Mesendoderm (in vitro differentiated cells): ENCODE measurements at regions not wholly inside any gene's neighbourhood (a gene's known extent, or its start where the extent isn't known, plus 50 kb on each side); places are given as distances from the start of the nearest gene placed in this dataset.

ENCODE experiments used
- DNase-seq: peaks from one replicate; pipeline ENCODE4 v3.0.0; 2013
- H2AK5ac ChIP-seq: 2 replicates; pipeline ENCODE4 v1.6.1; 2013; ENCODE audit warnings: low read length, inconsistent platforms
- H2BK120ac ChIP-seq: 2 replicates; pipeline ENCODE4 v1.6.1; 2013; ENCODE audit warnings: low read depth, mild to moderate bottlenecking, low read length, moderate library complexity, mixed read lengths
- H2BK15ac ChIP-seq: replicated peaks from 2 replicates; pipeline ENCODE4 v1.6.1; 2013; ENCODE audit warnings: low read depth, mild to moderate bottlenecking, moderate library complexity
- H2BK5ac ChIP-seq: 2 replicates; pipeline ENCODE4 v1.6.1; 2013; ENCODE audit warnings: low read length, inconsistent platforms
- H3K18ac ChIP-seq: 2 replicates; pipeline ENCODE4 v1.6.1; 2013; ENCODE audit warnings: mild to moderate bottlenecking, low read length, mixed read lengths
- H3K23ac ChIP-seq: one replicate; pipeline ENCODE4 v1.6.1; 2013; ENCODE audit warnings: low read length
- H3K27ac ChIP-seq: 2 replicates; pipeline ENCODE4 v1.5.1; 2013; ENCODE audit warnings: low read depth, mild to moderate bottlenecking, inconsistent platforms, low read length, moderate library complexity
- H3K27me3 ChIP-seq: 2 replicates; pipeline ENCODE4 v1.6.1; 2013; ENCODE audit warnings: low read length, control low read depth, mild to moderate bottlenecking, inconsistent platforms; ENCODE audit not compliant: insufficient read depth, poor library complexity
- H3K36me3 ChIP-seq: 2 replicates; pipeline ENCODE4 v1.6.1; 2013; ENCODE audit warnings: low read length, inconsistent platforms; ENCODE audit not compliant: control insufficient read depth, insufficient read depth
- H3K4ac ChIP-seq: one replicate; pipeline ENCODE4 v1.6.1; 2013; ENCODE audit warnings: low read depth, mild to moderate bottlenecking, low read length, moderate library complexity
- H3K4me1 ChIP-seq: 2 replicates; pipeline ENCODE4 v1.6.1; 2013; ENCODE audit warnings: low read depth, low read length, inconsistent platforms; ENCODE audit not compliant: control insufficient read depth
- H3K4me2 ChIP-seq: 2 replicates; pipeline ENCODE4 v1.6.1; 2013; ENCODE audit warnings: low read length
- H3K4me3 ChIP-seq: 2 replicates; pipeline ENCODE4 v1.5.1; 2013; ENCODE audit warnings: mild to moderate bottlenecking, low read length
- H3K56ac ChIP-seq: one replicate; pipeline ENCODE4 v1.6.1; 2013; ENCODE audit warnings: low read length
- H3K79me1 ChIP-seq: 2 replicates; pipeline ENCODE4 v1.6.1; 2013; ENCODE audit warnings: low read length, inconsistent platforms
- H3K79me2 ChIP-seq: 2 replicates; pipeline ENCODE4 v1.6.1; 2013; ENCODE audit warnings: mild to moderate bottlenecking, low read length; ENCODE audit not compliant: control insufficient read depth, insufficient read depth
- H3K9ac ChIP-seq: 2 replicates; pipeline ENCODE4 v1.6.1; 2013; ENCODE audit warnings: low read length, inconsistent platforms
- H4K5ac ChIP-seq: one replicate; pipeline ENCODE4 v1.6.1; 2013; ENCODE audit warnings: low read length
- H4K8ac ChIP-seq: one replicate; pipeline ENCODE4 v1.6.1; 2013; ENCODE audit warnings: low read depth, mild to moderate bottlenecking, control low read depth, low read length, moderate library complexity
- WGBS: extraction: QIAGEN DNeasy Blood & Tissue Kit; methylation state at CpG from one replicate; pipeline ENCODE4 v1.1.7; 2013; ENCODE audit warnings: low lambda C conversion rate, missing lambda C conversion rate; ENCODE audit not compliant: insufficient coverage; ENCODE audit errors: extremely low coverage; 5-methylcytosine and 5-hydroxymethylcytosine counted together

- H3K9ac ChIP-seq: no peak overlapping the region
- no peak overlapping the region for H2AK5ac ChIP-seq
- WGBS: no CpG with 5 or more reads among the region's 2 CpGs
- no peaks in the 10 kb centered on the region for H3K4me1 ChIP-seq
- no peak overlapping the region for H2BK5ac ChIP-seq
- no peak overlapping the region for H4K5ac ChIP-seq
- no peaks in the 10 kb centered on the region for H3K79me2 ChIP-seq
- no peak overlapping the region for H4K8ac ChIP-seq
- H3K27ac ChIP-seq: no peak overlapping the region
- H3K23ac ChIP-seq: no peak overlapping the region
- H3K4ac ChIP-seq: no peak overlapping the region
- no peaks in the 10 kb centered on the region for H3K27me3 ChIP-seq
- no peak overlapping the region for H2BK15ac ChIP-seq
- H2BK120ac ChIP-seq: no peak overlapping the region
- H3K4me3 ChIP-seq: no peak overlapping the region
- H3K79me1 ChIP-seq: no peaks in the 10 kb centered on the region
- no peaks in the 10 kb centered on the region for H3K36me3 ChIP-seq
- DNase-seq: no peak
- H3K18ac ChIP-seq: no peak overlapping the region
- H3K4me2 ChIP-seq: no peak overlapping the region
- no peak overlapping the region for H3K56ac ChIP-seq
Observed at GRCh38 chr12:24709216-24709615, 239.7 kb downstream of the BCAT1 start.

- no peak overlapping the region for H4K5ac ChIP-seq
- no peak overlapping the region for H3K27ac ChIP-seq
Observed at GRCh38 chr12:24708718-24709117, 240.2 kb downstream of the BCAT1 start.

GRCh38 chr12:24708043-24708442 lies 240.9 kb downstream of the BCAT1 start:
- Histone ChIP-seq H3K4me3 (no peak overlapping the region), H3K56ac (no peak overlapping the region), H3K4ac (no peak overlapping the region), H2BK15ac (no peak overlapping the region), H3K9ac (no peak overlapping the region), H3K4me1 (no peaks in the 10 kb centered on the region), H3K18ac (no peak overlapping the region), H2BK120ac (no peak overlapping the region), H3K79me2 (no peaks in the 10 kb centered on the region), H3K27ac (no peak overlapping the region), H3K27me3 (no peaks in the 10 kb centered on the region), H4K8ac (no peak overlapping the region), H3K23ac (no peak overlapping the region), H2AK5ac (no peak overlapping the region), H2BK5ac (no peak overlapping the region), H3K4me2 (no peak overlapping the region), H4K5ac (no peak overlapping the region), H3K36me3 (no peaks in the 10 kb centered on the region), H3K79me1 (no peaks in the 10 kb centered on the region)
- no CpG with 5 or more reads among the region's 1 CpG for WGBS
- DNase-seq: no peak

More at GRCh38 chr12:24708718-24709117, 240.2 kb downstream of the BCAT1 start:
- H3K18ac ChIP-seq: no peak overlapping the region
- no peak overlapping the region for H2BK5ac ChIP-seq
- H4K8ac ChIP-seq: no peak overlapping the region
- no peak overlapping the region for H3K23ac ChIP-seq
- no peaks in the 10 kb centered on the region for H3K4me1 ChIP-seq
- H3K27me3 ChIP-seq: no peaks in the 10 kb centered on the region
- H3K56ac ChIP-seq: no peak overlapping the region
- H3K4me2 ChIP-seq: no peak overlapping the region
- DNase-seq: no peak
- H3K9ac ChIP-seq: no peak overlapping the region
- no peak overlapping the region for H3K4ac ChIP-seq
- no peak overlapping the region for H2BK15ac ChIP-seq
- H3K36me3 ChIP-seq: no peaks in the 10 kb centered on the region
- no peak overlapping the region for H3K4me3 ChIP-seq
- H2AK5ac ChIP-seq: no peak overlapping the region
- H3K79me2 ChIP-seq: no peaks in the 10 kb centered on the region
- no CpG with 5 or more reads among the region's 2 CpGs for WGBS
- no peaks in the 10 kb centered on the region for H3K79me1 ChIP-seq
- H2BK120ac ChIP-seq: no peak overlapping the region

GRCh38 chr12:24707334-24707733 lies 241.6 kb downstream of the BCAT1 start:
- Histone ChIP-seq H3K9ac (no peak overlapping the region), H4K8ac (no peak overlapping the region), H3K79me2 (no peaks in the 10 kb centered on the region), H2AK5ac (no peak overlapping the region), H3K27me3 (no peaks in the 10 kb centered on the region), H3K56ac (no peak overlapping the region), H3K18ac (no peak overlapping the region), H3K4me1 (no peaks in the 10 kb centered on the region), H2BK5ac (no peak overlapping the region), H4K5ac (no peak overlapping the region), H3K4ac (no peak overlapping the region), H3K36me3 (no peaks in the 10 kb centered on the region), H3K27ac (no peak overlapping the region), H2BK120ac (no peak overlapping the region), H3K23ac (no peak overlapping the region), H3K4me2 (no peak overlapping the region), H3K4me3 (no peak overlapping the region), H2BK15ac (no peak overlapping the region), H3K79me1 (no peaks in the 10 kb centered on the region)
- WGBS: no CpG with 5 or more reads among the region's 1 CpG
- DNase-seq: no peak

DNA sequence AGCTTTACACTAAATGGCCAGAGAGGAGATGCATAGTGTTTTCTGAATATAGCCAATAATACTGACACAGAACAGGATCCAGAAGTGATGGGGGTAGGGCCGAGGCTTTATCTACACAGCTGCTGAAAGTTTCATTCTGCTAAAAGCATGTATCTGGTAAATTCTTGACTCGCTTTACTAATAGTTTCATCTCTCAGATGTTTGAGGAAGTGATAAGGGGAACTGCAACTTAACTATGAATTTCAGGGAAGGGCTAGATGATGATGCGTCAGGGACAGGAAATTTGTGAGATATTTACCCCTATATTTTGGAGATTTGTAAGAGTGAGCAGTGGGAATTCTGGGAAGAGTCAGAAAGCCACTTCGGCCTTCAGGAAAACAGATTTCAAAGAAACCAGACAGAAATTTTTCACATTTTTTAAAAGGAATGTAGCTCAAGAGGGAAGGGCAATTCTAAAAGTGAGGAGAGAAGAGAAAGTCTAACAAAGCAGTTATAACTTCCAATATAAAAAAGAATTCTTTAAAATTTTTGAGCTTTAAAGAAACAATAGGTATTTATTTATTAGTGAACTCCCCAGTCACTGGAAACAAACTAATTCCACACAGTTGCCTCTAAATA lies 243.1 kb downstream of the BCAT1 start:
- WGBS: no CpG with 5 or more reads among the region's 4 CpGs
- Histone ChIP-seq H2BK15ac (no peak overlapping the region), H3K56ac (no peak overlapping the region), H2AK5ac (no peak overlapping the region), H3K27me3 (no peaks in the 10 kb centered on the region), H3K79me2 (no peaks in the 10 kb centered on the region), H4K5ac (no peak overlapping the region), H3K18ac (no peak overlapping the region), H4K8ac (no peak overlapping the region), H3K36me3 (no peaks in the 10 kb centered on the region), H3K9ac (no peak overlapping the region), H3K4me2 (no peak overlapping the region), H3K4me1 (no peaks in the 10 kb centered on the region), H3K4me3 (no peak overlapping the region), H2BK5ac (no peak overlapping the region), H3K4ac (no peak overlapping the region), H3K79me1 (no peaks in the 10 kb centered on the region), H2BK120ac (no peak overlapping the region), H3K23ac (no peak overlapping the region), H3K27ac (no peak overlapping the region)
- no peak for DNase-seq

DNA sequence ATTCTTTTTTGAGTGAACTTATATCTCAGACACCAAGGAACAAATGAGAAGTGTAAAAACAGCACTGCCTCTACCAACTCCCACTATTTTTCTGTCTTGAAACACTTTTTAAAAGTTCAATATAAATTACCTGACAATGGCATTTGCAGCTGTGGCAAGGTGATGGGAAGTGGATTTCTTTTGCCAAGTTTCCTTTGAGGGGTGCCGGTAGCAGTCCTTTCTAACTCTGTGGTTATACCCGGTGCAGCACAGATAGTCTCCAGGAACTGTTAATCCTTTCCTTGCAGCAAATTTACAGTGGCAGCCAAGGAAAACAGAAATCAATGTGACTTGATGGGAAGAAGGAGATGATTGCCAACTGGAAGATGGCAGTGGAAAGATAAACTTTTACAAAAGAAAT lies 243.7 kb downstream of the BCAT1 start:
- Histone ChIP-seq H3K4me1 (no peaks in the 10 kb centered on the region), H3K36me3 (no peaks in the 10 kb centered on the region), H3K9ac (no peak overlapping the region), H4K8ac (no peak overlapping the region), H4K5ac (no peak overlapping the region), H3K79me1 (no peaks in the 10 kb centered on the region), H3K18ac (no peak overlapping the region), H3K79me2 (no peaks in the 10 kb centered on the region), H3K23ac (no peak overlapping the region), H3K27ac (no peak overlapping the region), H3K56ac (no peak overlapping the region), H2BK120ac (no peak overlapping the region), H2AK5ac (no peak overlapping the region), H2BK15ac (no peak overlapping the region), H3K4ac (no peak overlapping the region), H3K27me3 (no peaks in the 10 kb centered on the region), H2BK5ac (no peak overlapping the region), H3K4me2 (no peak overlapping the region), H3K4me3 (no peak overlapping the region)
- no CpG with 5 or more reads among the region's 2 CpGs for WGBS
- DNase-seq: no peak
